GM10248 (cell line): ENCODE measurements at regions not wholly inside any gene's neighbourhood (a gene's known extent, or its start where the extent isn't known, plus 50 kb on each side); places are given as distances from the start of the nearest gene placed in this dataset.

Experiments used
- CTCF ChIA-PET: fragments of 300-600 bp; sonication (Branson Sonifier 250); formaldehyde crosslinking; extraction: SDS; loops from one replicate; lab custom pipeline; 2021; ENCODE audit warnings: antibody characterized with exemption; lab: Yijun Ruan, JAX
- POLR2A ChIA-PET: fragments of 350-650 bp; sonication (Branson Sonifier 250); formaldehyde crosslinking; extraction: SDS; loops from one replicate; lab custom pipeline; 2020; ENCODE audit warnings: antibody characterized with exemption; lab: Yijun Ruan, JAX
- DNase-seq: peaks from one replicate; pipeline ENCODE4 v3.0.0; 2012; ENCODE audit errors: extremely low spot score
- CTCF ChIP-seq: IDR thresholded peaks from 2 replicates; pipeline ENCODE4 v1.5.1; 2012; ENCODE audit warnings: mild to moderate bottlenecking, low read depth; ENCODE audit errors: extremely low read depth, missing control alignments, control extremely low read depth

DNA sequence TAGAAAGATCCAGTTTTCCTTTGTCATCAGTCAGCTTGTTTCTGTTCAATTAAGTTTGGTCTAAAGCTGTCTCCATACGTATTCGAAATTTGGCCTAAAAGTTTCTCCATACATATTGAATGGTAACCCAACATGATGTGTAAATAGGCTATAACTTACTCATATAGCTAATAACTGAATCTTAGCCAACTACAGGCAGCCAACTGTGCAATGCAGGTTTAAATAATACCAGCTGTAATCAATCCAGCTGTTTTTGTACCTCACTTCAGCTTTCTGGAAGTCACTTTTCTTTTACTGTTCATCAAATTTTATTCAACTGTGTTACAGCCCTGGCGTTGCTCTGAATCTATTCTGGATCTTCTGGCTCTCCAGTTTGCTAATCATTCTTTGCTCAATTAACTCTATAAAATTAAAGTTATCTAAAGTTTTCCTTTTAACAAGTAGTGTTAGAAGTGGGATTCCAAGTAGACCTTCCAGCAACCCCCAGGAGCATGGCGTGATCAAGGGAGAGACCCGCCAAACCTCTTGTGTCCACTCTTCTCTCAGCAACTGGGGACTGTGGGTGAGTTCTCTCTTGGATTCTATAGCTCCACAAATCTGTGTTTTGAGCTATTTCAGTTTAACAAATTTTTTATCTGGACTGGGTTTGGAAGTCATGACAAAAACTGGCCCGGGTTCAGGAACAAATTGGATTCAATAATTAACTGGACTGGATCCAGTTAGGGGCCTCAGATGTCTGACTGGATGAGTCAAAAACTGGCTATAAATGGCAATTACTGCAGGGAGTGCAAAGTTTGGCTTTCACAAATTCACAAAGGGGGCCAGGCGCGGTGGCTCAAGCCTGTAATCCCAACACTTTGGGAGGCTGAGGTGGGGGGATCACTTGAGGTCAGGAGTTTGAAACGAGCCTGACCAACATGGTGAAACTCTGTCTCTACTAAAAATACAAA is 329.7 kb upstream of the ST6GAL2 start:
- ChIA-PET POLR2A (no interaction called here), CTCF (no interaction called here)
- DNase-seq, result no peak
- no peak for TF ChIP-seq CTCF

GRCh38 chr2:107218208-107218607 is 332.2 kb upstream of the ST6GAL2 start:
- ChIA-PET CTCF (interaction anchor here (1.5 kb wide), 1 partner anchor 10 kb away, joined by 4 read pairs; no protein-coding TSS in a partner anchor), POLR2A (no interaction called here)
- DNase-seq, result no peak
- TF ChIP-seq CTCF, result no peak

DNA sequence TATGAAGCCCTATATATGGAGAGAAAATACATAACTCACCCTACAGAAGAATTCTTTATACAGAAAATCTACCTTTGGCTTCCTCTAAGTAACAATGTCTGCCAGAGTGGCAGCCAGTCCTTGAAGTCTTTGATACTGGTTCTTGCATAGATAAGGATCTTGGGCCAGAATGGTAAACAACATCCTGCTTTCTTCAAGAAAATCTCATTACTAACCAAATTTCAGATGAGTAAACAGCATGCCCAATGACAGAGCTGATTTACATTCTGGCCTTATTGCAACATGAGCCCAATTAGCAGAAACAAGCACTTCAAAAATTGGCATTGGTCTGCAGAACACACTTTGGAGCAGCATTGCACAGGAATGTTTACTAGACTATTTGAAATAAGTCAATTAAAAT is 336.5 kb upstream of the ST6GAL2 start:
- no peak for TF ChIP-seq CTCF
- CTCF ChIA-PET, result no interaction called here

DNA sequence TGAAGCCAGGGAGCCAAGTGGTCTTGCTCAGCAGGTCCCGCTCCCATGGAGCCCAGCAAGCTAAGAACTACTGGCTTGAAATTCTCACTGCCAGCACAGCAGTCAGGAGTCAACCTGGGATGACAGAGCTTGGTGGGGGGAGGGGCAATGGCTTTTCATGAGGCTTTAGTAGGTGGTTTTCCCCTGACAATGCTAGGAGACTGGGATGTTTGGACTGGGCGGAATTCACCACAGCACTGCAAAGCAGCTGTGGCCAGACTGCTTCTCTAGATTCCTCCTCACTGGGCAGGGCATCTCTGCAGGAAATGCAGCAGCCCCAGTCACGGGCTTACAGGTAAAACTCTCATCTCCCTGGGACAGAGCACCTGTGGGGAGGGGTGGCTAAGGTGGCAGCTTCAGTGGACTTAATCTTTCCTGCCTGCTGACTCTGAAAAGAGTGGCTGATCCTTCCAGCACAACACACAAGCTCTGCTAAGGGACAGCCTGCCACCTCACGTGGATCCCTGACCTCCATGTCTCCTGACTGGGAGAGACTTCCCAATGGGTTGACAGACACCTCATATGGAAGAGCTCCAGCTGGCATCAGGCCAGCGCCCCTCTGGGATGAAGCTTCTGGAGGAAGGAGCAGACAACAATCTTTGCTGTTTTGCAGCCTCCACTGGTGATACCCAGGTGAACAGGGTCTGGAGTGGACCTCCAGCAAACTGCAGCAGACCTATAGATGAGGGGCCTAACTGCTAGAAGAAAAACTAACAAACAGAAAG is 349.7 kb upstream of the ST6GAL2 start:
- no peak for DNase-seq
- CTCF ChIA-PET, result no interaction called here
- no peak for TF ChIP-seq CTCF
- POLR2A ChIA-PET, result no interaction called here

More for the DNA sequence above, 336.5 kb upstream of the ST6GAL2 start:
- POLR2A ChIA-PET, result no interaction called here
- no peak for DNase-seq

DNA sequence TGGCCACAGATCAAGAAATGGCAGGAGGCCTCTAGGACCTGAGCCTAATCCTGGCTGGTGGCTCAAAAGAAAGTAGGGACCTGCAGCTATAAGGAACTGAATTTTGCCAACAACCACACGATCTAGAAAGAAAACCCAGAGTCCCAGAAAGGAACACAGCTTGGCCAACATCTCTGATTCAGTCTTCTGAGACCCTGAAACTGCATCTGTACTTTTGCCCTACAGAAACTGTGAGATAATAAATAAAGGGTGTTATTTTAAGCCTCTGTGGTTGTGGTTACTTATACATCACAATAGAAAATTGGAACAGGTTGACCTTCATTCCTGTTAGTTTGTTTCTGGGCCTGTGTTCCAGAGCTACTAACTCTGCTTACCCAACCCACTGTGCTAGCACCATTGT is 356.8 kb upstream of the ST6GAL2 start:
- TF ChIP-seq CTCF, result no peak
- ChIA-PET CTCF (no interaction called here), POLR2A (no interaction called here)
- no peak for DNase-seq

DNA sequence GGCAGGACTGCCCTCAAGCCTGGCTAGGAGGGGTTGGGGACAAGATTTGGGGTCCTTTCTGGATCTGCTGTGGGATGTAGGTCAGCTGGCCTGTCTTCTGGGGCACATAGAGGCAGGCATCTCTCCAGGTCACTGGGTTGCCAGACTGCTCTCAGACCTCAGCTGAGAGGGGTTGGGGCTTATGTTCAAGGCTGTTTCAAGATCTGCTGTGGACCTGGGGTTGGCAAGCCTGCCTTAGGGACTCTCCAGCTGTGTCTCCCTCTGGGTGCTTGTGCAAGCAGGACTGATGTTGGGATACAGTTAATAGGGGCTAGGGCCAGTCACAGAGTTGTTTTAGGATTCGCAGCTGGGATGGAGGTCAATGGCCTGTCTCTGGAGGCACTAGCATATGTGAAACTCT is 363.0 kb upstream of the ST6GAL2 start:
- TF ChIP-seq CTCF, result no peak
- CTCF ChIA-PET, result interaction anchor here (1.6 kb wide), 1 partner anchor 9 kb away, joined by 4 read pairs; no protein-coding TSS in a partner anchor
- POLR2A ChIA-PET, result no interaction called here
- no peak for DNase-seq
